Peyer's patch (tissue), 4 donors: ENCODE measurements at regions not wholly inside any gene's neighbourhood (a gene's known extent, or its start where the extent isn't known, plus 50 kb on each side); places are given as distances from the start of the nearest gene placed in this dataset.

ENCODE experiments used
- POLR2A ChIP-seq, 2 donors: fragments of 450-650 bp; IDR thresholded peaks; one replicate each; pipeline ENCODE4 v1.5.1; 2017; ENCODE audit warnings: antibody characterized with exemption in 2 of 2, mild to moderate bottlenecking in 2 of 2, moderate library complexity in 2 of 2
- TF ChIP-seq, protein P1 (sequence below), 6 experiments: fragments of 450-650 bp in 4 of 6; fragments of 200-600 bp in 2 of 6; sonication (generic) in 1 of 6; IDR thresholded peaks; one replicate each; pipeline ENCODE4 v1.5.1; 2017 to 2019; ENCODE audit warnings: antibody characterized with exemption in 6 of 6, mild to moderate bottlenecking in 3 of 6, moderate library complexity in 1 of 6

DNA sequence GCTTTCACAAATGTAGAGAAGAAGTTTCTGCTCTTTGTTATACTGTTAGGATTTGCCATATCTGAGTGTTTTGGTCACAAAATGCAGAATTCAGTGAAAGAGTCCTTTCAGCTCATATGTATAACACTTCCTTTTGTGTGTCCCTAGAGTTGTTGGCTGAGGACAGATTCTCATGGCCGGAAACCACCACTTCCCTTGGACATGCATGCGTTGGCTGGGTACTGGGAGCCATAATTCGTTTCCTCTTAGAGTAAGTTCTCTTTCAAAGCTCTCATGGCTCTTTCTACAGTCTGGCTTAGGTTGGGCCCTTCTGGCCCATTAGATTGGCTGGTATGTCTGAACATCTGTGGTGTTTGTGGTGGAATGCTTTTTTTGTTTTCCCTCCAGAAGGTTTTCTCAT lies 298.5 kb downstream of the DIPK2A start:
- TF ChIP-seq, protein P1, sequence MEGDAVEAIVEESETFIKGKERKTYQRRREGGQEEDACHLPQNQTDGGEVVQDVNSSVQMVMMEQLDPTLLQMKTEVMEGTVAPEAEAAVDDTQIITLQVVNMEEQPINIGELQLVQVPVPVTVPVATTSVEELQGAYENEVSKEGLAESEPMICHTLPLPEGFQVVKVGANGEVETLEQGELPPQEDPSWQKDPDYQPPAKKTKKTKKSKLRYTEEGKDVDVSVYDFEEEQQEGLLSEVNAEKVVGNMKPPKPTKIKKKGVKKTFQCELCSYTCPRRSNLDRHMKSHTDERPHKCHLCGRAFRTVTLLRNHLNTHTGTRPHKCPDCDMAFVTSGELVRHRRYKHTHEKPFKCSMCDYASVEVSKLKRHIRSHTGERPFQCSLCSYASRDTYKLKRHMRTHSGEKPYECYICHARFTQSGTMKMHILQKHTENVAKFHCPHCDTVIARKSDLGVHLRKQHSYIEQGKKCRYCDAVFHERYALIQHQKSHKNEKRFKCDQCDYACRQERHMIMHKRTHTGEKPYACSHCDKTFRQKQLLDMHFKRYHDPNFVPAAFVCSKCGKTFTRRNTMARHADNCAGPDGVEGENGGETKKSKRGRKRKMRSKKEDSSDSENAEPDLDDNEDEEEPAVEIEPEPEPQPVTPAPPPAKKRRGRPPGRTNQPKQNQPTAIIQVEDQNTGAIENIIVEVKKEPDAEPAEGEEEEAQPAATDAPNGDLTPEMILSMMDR (IDR thresholded peaks at IDR 0.05), result no peak
- no peak for TF ChIP-seq POLR2A (IDR thresholded peaks at IDR 0.05)
